ENCODE measurements at regions not wholly inside any gene's neighbourhood (a gene's known extent, or its start where the extent isn't known, plus 50 kb on each side); places are given as distances from the start of the nearest gene placed in this dataset.

GRCh38 chr15:98203872-98204660, 243.6 kb downstream of the ARRDC4 start:
- DNase-seq, result no peak

DNA sequence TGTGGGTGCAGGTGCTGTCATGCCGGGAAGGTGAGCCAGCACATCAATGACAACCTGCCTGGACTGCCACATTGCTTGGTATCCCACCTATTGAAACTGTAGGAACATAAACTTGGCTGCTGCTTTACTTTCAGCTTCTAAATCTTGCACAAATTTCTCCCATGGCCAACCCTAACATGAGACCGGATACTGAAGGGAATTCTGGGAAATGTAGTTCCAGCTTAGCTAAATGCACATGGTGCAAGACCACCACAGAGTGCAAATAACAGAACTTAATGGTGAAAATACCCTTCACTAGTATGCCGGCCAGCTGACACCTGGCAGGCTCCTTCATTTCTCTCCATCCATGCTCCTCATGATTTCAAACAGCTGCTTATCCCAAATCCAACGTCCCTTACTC, 247.4 kb downstream of the ARRDC4 start:
- no peak for DNase-seq

GRCh38 chr15:98213346-98213979, 253.0 kb downstream of the ARRDC4 start:
- DNase-seq, result no peak

- DNase-seq, result no peak
These were observed 255.7 kb downstream of the ARRDC4 start for GRCh38 chr15:98216166-98216565.

- no peak for DNase-seq
These were observed 256.9 kb downstream of the ARRDC4 start for GRCh38 chr15:98217356-98217755.

- DNase-seq, result no peak
These were observed 260.6 kb downstream of the ARRDC4 start for GRCh38 chr15:98221144-98221543.

- DNase-seq, result no peak
These were observed 261.1 kb downstream of the ARRDC4 start for GRCh38 chr15:98221577-98221976.

DNA sequence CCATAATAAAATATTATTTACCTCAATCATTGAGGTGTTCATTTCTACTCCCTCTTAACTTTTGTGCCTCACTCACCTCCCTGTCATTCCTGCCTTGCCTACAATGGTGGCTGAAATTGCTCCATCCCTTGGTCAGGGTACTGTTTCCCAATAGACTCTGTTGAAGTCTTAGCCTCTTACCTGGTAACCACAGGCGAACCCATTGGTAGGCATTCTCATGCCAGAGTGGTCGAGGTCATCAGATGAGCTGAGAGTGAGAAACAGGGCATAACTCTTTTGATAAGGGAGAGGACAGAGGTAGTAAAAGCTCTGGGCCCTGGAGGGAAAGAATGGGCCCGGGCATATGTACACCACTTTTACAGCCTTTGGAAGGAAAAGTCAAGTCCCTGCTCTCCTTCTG, 265.6 kb downstream of the ARRDC4 start:
- no peak for DNase-seq

DNA sequence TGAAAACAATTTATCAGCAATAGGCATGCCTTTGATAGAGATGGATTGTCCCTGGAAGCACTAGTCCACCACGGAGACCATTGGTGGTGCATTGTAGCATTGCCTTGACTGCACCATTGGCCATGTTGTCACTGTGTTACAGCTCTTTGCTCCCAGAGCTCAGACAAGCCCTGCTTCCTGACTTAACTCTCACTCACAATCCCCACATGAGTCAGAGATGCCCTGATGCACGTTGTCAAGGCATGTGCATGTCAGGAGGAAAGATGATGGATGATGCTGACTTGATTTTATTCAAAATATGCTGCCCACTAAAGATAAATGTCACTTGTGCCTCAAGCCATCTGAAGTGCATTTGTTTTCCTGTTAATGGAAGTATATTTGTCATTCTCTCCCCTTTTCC, 266.1 kb downstream of the ARRDC4 start:
- DNase-seq, result no peak

GRCh38 chr15:98228846-98229245, 268.3 kb downstream of the ARRDC4 start:
- no peak for DNase-seq

DNA sequence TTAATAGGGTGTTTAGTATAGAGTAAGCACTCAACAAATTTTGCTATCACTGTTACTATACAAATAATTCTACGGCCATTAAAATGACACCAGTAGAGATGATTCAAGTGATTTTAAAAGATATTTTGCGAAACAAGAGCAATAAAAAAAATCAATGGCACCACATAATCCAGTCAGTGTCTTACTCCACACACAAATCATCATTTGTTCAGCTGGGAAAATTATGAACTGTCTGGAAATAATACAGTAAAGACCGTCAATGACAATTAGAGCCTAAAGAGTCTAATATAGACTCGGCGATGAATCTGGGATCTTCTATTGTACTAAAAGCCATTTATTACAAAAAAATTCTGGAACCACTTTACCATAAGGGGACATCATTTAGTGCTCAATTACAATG, 270.5 kb downstream of the ARRDC4 start:
- no peak for DNase-seq

DNA sequence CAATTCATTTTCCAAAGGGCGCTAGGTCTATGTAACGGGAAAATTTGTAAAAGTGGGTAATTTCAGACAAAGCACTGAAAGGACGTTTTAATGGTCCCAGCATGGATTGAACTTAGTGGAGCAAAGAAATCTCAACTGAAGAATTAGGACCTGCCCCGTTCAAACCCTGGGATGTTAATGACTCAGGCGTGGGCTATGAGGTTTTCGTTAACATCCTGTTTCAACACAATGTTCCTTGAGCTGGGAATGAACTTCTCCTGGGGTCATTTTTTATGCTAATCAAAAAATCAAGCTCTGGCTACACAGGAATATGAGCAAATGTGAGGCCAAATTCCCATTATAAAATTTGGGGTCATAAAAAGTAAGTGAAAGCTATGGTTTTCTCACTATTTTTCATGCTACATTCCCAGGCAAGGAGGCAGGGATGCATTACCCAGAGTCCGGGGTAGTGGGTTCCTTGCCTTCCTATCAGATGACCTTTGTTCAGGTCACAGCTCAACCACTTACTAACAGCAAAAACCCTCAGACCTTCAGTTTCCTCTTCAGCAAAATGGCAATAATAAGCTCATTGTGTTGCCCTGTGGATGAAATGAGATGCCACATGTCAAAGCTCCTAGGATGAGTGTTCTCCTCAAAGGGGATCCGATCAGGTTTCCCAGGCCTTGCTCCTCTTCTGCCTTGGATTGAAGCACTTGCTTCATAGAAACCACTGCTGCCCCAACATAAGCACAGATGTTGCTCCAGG, 271.4 kb downstream of the ARRDC4 start:
- DNase-seq, result no peak

- DNase-seq, result no peak
These were observed 272.3 kb downstream of the ARRDC4 start for GRCh38 chr15:98232761-98233160.

DNA sequence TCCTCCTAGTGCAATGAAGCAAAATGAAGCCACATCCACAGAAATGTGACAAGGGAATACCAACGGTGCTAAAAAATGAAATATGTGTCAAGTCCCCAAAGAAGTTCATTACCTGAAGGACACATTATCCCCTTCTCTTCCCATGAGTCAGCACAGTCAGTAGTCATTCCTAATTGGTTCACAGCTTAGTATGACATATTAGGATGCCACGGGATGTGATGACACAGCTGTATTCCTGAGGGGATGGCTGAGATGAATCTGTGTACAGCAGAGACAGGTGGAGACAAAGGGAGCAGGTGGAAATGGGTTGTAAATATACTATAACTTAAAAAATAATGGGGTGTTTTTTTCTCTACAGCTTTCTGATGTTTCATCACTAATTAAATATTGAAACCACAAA, 273.4 kb downstream of the ARRDC4 start:
- DNase-seq, result no peak

DNA sequence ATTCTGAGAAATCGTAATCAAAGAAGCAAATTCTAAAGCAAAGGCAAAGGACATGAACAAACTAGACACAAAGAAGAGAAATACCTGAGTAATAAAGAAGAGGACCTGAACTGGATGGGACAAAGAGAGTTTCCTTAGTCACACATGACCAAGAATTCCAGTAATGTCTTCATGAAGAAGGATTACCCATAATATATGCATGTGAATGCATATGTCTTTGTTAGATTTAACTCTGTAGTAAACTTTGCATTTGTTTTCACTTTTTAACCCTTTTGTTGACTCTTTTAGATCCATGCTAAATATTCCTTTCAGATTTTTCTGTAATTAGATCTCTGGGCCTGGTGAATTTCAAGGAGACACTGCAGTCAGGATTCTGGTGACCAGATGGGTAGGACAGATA, 279.8 kb downstream of the ARRDC4 start:
- DNase-seq, result no peak

GRCh38 chr15:98241032-98241554, 280.6 kb downstream of the ARRDC4 start:
- no peak for DNase-seq

- DNase-seq, result no peak
These were observed 296.8 kb downstream of the ARRDC4 start for GRCh38 chr15:98257290-98257689.

GRCh38 chr15:98263787-98264186, 303.3 kb downstream of the ARRDC4 start:
- DNase-seq, result no peak

DNA sequence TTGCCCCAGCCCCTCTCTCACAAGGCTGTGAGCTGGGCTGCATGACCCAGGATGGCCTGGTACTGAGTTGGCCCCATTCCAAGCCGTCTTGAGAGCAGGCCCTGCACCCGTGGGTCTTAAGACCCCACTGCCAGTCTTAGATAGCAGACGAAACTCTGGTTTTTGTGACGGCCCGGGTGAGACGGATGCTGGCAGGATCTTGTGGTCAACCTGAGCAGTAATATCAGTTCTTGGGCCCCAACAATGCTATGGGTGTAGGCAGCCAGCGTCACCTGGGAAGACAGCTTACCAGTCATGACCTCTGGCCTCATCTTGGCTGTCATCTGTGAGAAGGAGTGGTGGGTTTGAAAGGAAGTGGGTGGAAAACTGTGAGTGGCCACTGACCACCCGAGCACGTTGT, 305.8 kb downstream of the ARRDC4 start:
- no peak for DNase-seq

GRCh38 chr15:98268163-98268562, 307.7 kb downstream of the ARRDC4 start:
- DNase-seq, result no peak

GRCh38 chr15:98272625-98273024, 312.1 kb downstream of the ARRDC4 start:
- no peak for DNase-seq

- no peak for DNase-seq
These were observed 315.5 kb downstream of the ARRDC4 start for GRCh38 chr15:98276018-98276417.

GRCh38 chr15:98277602-98278001, 317.1 kb downstream of the ARRDC4 start:
- DNase-seq, result no peak
